Stimulated activated naive CD4-positive, alpha-beta T cell (primary cell): ENCODE measurements at regions not wholly inside any gene's neighbourhood (a gene's known extent, or its start where the extent isn't known, plus 50 kb on each side); places are given as distances from the start of the nearest gene placed in this dataset.
"Not testable (repeated sequence)": the region's sequence is repeated elsewhere in the genome, so short reads cannot be mapped to it uniquely, and the experiment has no call there.

Experiments
- DNase-seq, 6 experiments: peaks; one replicate each; lab custom pipeline; 2025; lab: John Stamatoyannopoulos, UW

- no peak for DNase-seq
Measured at GRCh38 chr22:23395530-23396361, 184.3 kb downstream of the IGLL1 start.

DNA sequence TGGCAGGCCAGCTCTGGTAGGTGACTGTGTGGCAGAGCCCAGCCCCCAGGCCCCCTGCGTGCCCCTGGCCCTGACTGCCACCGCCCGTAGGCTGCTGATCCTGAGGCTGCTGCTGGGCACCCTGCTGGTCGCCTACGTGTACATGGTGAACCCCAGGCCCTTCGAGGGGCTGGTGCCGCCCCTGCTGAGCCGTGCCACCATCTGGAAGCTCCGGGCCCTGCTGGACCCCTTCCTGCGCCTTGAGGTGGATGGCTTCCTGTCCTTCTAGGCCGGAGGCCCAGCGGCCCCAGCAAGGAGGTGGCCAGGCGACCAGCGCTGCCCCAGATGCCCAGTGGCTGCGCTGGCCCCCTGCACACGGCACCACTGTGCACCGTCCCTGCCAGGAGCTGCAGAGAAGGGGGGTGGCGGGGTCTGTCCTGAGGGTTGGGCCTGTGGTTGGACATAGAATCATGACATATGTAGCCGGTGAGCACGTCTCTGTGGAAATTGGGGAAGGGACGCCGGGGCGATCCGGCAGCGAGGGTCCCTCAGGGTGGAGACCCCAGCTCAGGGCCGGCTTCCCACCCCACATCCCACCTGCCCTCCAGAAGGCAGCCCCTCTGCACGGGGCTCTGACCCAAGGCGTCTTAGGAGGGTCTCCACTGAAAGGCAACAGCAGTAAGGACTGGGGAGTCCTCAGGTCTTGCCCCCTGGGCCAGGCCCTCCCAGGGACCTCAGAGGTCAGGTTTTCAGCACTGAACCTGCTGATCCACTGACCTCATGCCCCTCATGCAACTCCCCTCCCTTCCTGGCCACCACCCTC is 185.4 kb downstream of the IGLL1 start:
- DNase-seq, result no peak

GRCh38 chr22:23393721-23394320 is 186.3 kb downstream of the IGLL1 start:
- DNase-seq, result no peak

- not testable (repeated sequence) for DNase-seq
Measured at GRCh38 chr22:23393199-23393598, 186.9 kb downstream of the IGLL1 start.

- DNase-seq, result no peak
Measured at GRCh38 chr22:23392420-23393121, 187.5 kb downstream of the IGLL1 start.

DNA sequence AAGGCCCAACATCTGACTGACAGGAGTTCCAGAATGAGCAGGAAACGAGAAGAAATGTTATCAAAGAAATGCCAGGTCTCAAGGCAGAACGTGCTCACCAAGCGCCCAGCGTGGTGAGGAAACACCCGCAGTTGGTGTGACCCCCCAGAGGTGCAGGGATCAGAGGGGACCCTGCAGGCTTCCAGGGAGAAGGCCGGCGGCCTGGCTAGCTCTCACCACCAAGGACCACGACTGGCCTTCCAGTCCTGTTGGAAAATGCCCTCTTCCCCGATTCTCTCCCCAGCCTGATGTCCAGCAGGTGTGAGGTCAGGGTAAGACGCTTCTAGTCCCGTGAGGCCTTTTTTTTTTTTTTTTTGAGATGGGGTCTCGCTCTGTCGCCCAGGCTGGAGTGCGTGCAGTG is 189.1 kb downstream of the IGLL1 start:
- no peak for DNase-seq

DNA sequence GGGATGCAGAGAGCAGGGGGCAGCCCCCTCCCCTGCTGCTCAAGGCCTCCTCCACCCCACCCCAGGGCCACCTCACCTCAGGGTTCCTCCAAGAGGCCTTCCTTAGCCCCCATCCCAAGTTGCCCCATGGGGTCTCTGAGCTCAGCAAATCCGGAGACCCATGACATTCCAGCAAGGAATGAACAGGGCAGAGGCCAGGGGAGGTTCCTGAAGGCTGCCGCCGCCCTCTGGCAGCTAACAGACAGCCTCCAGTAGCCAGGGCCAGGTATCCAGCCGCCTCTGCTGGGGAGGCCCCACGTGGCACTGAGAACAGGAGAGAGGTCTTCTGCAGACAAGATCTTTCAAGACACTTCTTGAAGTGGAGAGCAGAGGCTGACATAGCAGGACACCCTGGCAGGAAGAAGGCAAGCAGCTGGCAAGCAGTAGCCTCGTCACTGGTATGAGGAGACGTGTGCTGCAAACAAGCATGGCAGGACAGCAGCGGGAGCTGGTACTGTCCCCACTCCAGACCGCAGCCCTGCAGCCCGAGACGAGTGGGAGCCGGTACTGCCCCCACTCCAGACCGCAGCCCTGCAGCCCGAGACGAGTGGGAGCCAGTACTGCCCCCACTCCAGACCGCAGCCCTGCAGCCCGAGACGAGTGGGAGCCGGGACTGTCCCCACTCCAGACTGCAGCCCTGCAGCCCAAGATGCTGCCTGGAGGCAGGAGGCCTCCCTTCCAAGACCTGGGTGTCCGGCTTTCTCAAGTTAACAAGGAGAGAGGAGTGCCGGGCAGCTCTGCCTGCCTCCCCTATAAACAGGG is 190.6 kb downstream of the IGLL1 start:
- no peak for DNase-seq

DNA sequence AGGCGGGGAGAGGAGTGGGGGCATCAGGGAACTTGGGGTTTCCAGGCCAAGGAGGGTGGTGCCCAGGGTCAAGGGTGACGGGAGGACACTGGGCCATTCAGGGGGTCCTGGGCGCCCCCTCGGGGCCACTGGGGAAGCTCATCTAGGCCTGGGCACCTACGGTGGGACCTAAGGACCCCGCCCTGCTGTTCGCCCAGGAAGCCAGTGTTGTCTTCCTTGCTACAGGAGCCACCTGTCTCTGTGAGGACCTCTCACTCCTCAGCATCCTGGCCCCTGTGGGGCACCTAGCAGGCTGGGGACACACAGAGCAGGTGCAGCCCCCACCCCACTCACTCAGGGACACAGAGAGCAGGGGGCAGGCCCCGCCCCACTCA is 191.6 kb downstream of the IGLL1 start:
- no peak for DNase-seq

DNA sequence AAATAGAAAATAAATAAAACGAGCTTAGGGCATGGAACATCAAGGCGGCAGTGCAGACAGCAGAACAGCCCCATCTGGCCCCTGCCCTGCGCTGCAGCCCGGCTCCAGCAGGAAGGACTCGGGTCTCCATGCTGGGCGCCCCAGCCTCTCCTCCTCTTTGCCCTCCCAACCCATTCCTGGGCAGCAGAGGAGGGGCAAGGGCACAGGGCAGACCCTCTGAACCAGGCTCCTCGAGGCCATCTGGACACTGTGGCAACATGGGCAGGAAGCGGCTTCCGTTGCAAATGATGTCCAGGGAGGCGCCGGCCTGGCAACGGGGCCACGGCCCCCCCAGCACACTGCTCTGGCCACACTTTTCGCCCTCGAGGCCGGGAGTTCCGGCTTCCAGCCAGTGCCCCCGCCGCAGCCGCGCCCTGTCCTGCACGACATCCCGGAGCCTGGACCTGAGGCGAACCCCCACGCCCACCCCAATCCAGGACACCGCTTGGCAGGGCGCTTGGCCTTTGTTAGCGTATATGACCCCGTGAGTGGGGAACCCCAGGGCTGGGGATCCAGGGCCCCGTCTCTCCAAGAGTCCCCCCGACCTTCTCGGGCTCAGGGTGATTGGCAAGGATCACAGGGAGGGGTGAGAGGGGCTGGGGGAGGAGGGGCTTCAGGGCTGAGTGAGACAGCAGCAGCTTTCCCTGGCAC is 192.1 kb downstream of the IGLL1 start:
- no peak for DNase-seq

DNA sequence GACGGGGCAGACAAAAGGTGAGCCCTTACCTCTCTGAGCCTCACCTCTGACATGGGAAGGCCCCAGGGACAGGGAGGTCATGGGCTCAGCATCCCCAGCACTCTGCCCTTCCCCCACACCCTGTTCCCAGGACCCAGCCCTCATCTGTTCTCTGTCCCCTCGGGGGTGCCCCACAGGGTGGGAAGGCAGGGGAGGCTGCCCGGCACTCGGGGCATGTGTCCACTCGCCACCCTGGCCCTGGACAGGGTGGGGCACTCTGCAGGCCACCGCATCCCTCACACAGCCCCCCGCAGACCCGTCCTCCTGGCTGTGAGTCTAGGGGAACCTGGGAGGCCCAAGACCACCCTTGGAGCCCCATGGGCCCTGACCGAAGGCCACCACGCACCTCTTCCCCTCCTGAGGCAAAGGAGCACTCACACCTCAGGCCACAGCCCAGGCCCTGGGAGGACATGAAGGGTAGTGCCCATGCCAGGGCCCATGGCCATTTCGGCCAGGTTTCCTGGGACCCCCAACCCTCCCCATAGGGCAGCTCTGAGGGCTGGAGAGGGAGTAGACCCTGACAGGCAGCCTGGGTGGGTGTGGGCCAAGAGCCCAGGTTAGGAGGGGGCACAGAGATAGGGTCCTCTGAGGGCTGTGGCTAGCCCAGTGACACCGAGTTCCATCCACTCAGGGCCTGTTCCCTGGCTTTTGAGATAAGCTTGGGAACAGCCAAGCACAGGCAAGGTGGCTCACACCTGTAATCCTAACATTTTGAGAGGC is 193.1 kb downstream of the IGLL1 start:
- no peak for DNase-seq

- peak; percentile 30 to 84 (median 65) for DNase-seq
Measured at GRCh38 chr22:23385678-23386631, 194.1 kb downstream of the IGLL1 start.

- no peak for DNase-seq
Measured at GRCh38 chr22:23384923-23385677, 195.0 kb downstream of the IGLL1 start.

DNA sequence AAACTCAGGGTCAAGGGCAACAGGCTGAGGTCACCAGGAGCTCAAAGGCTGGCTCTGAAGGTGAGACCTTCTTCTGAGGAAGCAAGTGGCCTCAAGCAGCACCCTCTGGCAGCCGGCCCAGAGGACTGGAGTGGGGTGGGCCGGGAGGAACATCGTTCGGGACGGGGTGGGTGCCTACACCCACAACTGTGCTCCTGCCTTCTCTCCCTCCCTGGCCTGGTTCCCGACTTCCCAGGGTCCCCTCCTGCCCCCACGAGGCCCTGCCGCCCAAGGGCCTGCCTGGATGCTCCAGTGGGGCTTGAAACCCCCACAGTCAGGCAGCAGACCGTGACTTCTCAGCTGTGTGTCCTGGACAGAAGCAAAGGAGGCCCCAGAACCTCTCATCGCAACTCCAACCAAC is 195.7 kb downstream of the IGLL1 start:
- no peak for DNase-seq

GRCh38 chr22:23383491-23384361 is 196.4 kb downstream of the IGLL1 start:
- no peak for DNase-seq

DNA sequence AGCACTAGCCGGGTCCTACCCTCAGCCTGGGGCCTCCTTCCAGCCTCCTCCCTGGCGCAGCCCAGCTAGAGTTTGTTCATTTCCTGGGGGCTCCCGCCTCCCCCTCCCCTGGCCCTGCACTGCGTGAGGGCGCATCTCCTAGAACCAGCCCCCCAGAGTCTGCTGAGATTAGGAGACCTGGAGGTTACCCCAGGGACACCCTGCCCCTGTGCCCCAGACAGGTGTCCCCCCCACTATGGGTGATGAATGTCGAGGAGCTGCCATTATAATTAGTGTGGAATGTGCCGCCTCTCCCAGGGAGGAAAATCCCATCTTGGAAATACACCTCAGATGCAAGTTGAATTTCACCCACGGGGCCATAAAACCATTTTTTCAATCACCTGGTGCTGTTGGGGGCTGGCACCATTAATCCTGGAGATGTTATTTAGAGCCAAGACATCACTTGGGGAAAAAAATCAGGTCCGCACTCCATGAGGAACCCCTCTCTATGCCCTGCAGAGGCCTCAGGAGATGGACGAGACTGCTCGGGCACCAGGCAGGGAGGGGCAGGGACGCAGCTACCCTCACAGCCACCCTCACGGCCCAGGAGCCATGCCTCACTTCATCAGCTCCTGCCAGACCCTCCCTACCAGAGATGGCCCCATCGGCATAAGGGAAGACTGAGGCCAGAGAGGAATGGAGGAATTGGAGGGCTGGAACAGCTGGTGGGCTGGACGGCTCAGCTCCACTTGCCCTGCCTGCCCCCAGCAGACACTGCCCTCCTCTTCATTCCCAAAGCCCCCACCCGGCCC is 197.5 kb downstream of the IGLL1 start:
- DNase-seq, result no peak
